Endothelial cell of hepatic sinusoid (primary cell): ENCODE measurements at regions not wholly inside any gene's neighbourhood (a gene's known extent, or its start where the extent isn't known, plus 50 kb on each side); places are given as distances from the start of the nearest gene placed in this dataset.

Source experiments
- in situ Hi-C: cut with HindIII; loops from 2 replicates; pipeline ENCODE4 v1.10.0; 2017; ENCODE audit warnings: low sequenced_read_pairs

GRCh38 chr15:62835351-62835750 is 207.2 kb upstream of the TPM1 start:
- in situ Hi-C loops: loop anchor here (10.0 kb wide), 1 partner anchor 559 kb away; no protein-coding TSS in a partner anchor

GRCh38 chr15:62835762-62836161 is 206.8 kb upstream of the TPM1 start:
- in situ Hi-C loops: loop anchor here (10.0 kb wide), 1 partner anchor 559 kb away; no protein-coding TSS in a partner anchor

- in situ Hi-C loops: no loop called here
These were observed 201.8 kb upstream of the TPM1 start for GRCh38 chr15:62840526-62841268.

- in situ Hi-C loops: no loop called here
These were observed 201.3 kb upstream of the TPM1 start for GRCh38 chr15:62841269-62841628.

GRCh38 chr15:62841891-62842559 is 200.5 kb upstream of the TPM1 start:
- in situ Hi-C loops: no loop called here

GRCh38 chr15:62843311-62843710 is 199.2 kb upstream of the TPM1 start:
- in situ Hi-C loops: no loop called here

GRCh38 chr15:62844564-62845240 is 197.8 kb upstream of the TPM1 start:
- in situ Hi-C loops: no loop called here

GRCh38 chr15:62845241-62846126 is 197.1 kb upstream of the TPM1 start:
- in situ Hi-C loops: no loop called here

GRCh38 chr15:62846131-62846804 is 196.3 kb upstream of the TPM1 start:
- in situ Hi-C loops: no loop called here

- in situ Hi-C loops: no loop called here
These were observed 195.6 kb upstream of the TPM1 start for GRCh38 chr15:62846805-62847495.

GRCh38 chr15:62847900-62848489 is 194.6 kb upstream of the TPM1 start:
- in situ Hi-C loops: no loop called here

- in situ Hi-C loops: no loop called here
These were observed 193.9 kb upstream of the TPM1 start for GRCh38 chr15:62848632-62849050.

GRCh38 chr15:62849316-62850106 is 193.0 kb upstream of the TPM1 start:
- in situ Hi-C loops: no loop called here

GRCh38 chr15:62850318-62850717 is 192.2 kb upstream of the TPM1 start:
- in situ Hi-C loops: no loop called here

GRCh38 chr15:62850791-62851291 is 191.7 kb upstream of the TPM1 start:
- in situ Hi-C loops: no loop called here

- in situ Hi-C loops: no loop called here
These were observed 189.3 kb upstream of the TPM1 start for GRCh38 chr15:62853114-62853840.

- in situ Hi-C loops: no loop called here
These were observed 188.7 kb upstream of the TPM1 start for GRCh38 chr15:62853841-62854225.
